WERI-Rb-1 (cell line): ENCODE measurements at regions not wholly inside any gene's neighbourhood (a gene's known extent, or its start where the extent isn't known, plus 50 kb on each side); places are given as distances from the start of the nearest gene placed in this dataset.

Experiments used
- DNase-seq: peaks from one replicate; pipeline ENCODE4 v3.0.0-alpha.2; 2020
- H3K27ac ChIP-seq: fragments of 250-450 bp; sonication (Bioruptor Pico); 2 replicates; pipeline ENCODE4 v1.5.1; 2020; ENCODE audit warnings: mild to moderate bottlenecking, moderate library complexity
- H3K27me3 ChIP-seq: fragments of 250-450 bp; sonication (Bioruptor Pico); 2 replicates; pipeline ENCODE4 v1.5.1; 2021; ENCODE audit warnings: mild to moderate bottlenecking, low read depth, moderate library complexity; ENCODE audit not compliant: insufficient read depth, severe bottlenecking
- H3K36me3 ChIP-seq: fragments of 250-450 bp; sonication (Bioruptor Pico); 2 replicates; pipeline ENCODE4 v1.5.1; 2020; ENCODE audit warnings: mild to moderate bottlenecking, moderate library complexity
- H3K4me3 ChIP-seq: 2 replicates; pipeline ENCODE4 v1.5.1; 2011; ENCODE audit warnings: low read depth, mild to moderate bottlenecking, control low read depth, low read length
- H3K9me3 ChIP-seq: fragments of 250-450 bp; sonication (Bioruptor Pico); 2 replicates; pipeline ENCODE4 v1.5.1; 2021; ENCODE audit warnings: mild to moderate bottlenecking, moderate library complexity; ENCODE audit not compliant: severe bottlenecking
- CTCF ChIP-seq: IDR thresholded peaks from 2 replicates; pipeline ENCODE4 v1.5.1; 2011; ENCODE audit warnings: low read depth, mild to moderate bottlenecking, control low read depth, inconsistent platforms, low read length

- Histone ChIP-seq H3K27ac (no peak overlapping the region), H3K9me3 (no peaks in the 10 kb centered on the region), H3K4me3 (no peak overlapping the region), H3K36me3 (no peaks in the 10 kb centered on the region), H3K27me3 (no peaks in the 10 kb centered on the region)
- no peak for TF ChIP-seq CTCF
- DNase-seq, result no peak
Observed at GRCh38 chr1:187853505-187853904, 1024.8 kb downstream of the PLA2G4A start.

GRCh38 chr1:187854457-187854856, 1025.7 kb downstream of the PLA2G4A start:
- no peak overlapping the region for H3K4me3 ChIP-seq
- no peaks in the 10 kb centered on the region for H3K9me3 ChIP-seq
- no peaks in the 10 kb centered on the region for H3K27me3 ChIP-seq
- H3K36me3 ChIP-seq, result no peaks in the 10 kb centered on the region
- no peak for DNase-seq
- TF ChIP-seq CTCF, result no peak
- no peak overlapping the region for H3K27ac ChIP-seq

GRCh38 chr1:187862506-187862905, 1033.8 kb downstream of the PLA2G4A start:
- Histone ChIP-seq H3K4me3 (no peak overlapping the region), H3K9me3 (no peaks in the 10 kb centered on the region), H3K27ac (no peak overlapping the region), H3K36me3 (no peaks in the 10 kb centered on the region), H3K27me3 (no peaks in the 10 kb centered on the region)
- no peak for DNase-seq
- TF ChIP-seq CTCF, result no peak

GRCh38 chr1:187870552-187870951, 1041.8 kb downstream of the PLA2G4A start:
- Histone ChIP-seq H3K36me3 (no peaks in the 10 kb centered on the region), H3K27me3 (no peaks in the 10 kb centered on the region), H3K4me3 (no peak overlapping the region), H3K9me3 (no peaks in the 10 kb centered on the region), H3K27ac (peak overlapping the region; percentile 61)
- DNase-seq, result no peak
- no peak for TF ChIP-seq CTCF

GRCh38 chr1:187871177-187871845, 1042.6 kb downstream of the PLA2G4A start:
- peak; percentile 30 for DNase-seq

More at GRCh38 chr1:187871177-187871845, 1042.6 kb downstream of the PLA2G4A start:
- peak overlapping the region; percentile 61 for H3K27ac ChIP-seq
- no peaks in the 10 kb centered on the region for H3K36me3 ChIP-seq
- H3K4me3 ChIP-seq, result no peak overlapping the region
- H3K9me3 ChIP-seq, result no peaks in the 10 kb centered on the region
- TF ChIP-seq CTCF, result no peak
- no peaks in the 10 kb centered on the region for H3K27me3 ChIP-seq
